IPS-18a (cell line): ENCODE measurements at regions not wholly inside any gene's neighbourhood (a gene's known extent, or its start where the extent isn't known, plus 50 kb on each side); places are given as distances from the start of the nearest gene placed in this dataset.

Experiments used
- H3K27ac ChIP-seq: one replicate; pipeline ENCODE4 v1.5.1; 2013; ENCODE audit warnings: low read length
- H3K27me3 ChIP-seq: one replicate; pipeline ENCODE4 v1.6.1; 2013; ENCODE audit warnings: mild to moderate bottlenecking, low read length; ENCODE audit not compliant: control insufficient read depth, insufficient read depth
- H3K36me3 ChIP-seq: one replicate; pipeline ENCODE4 v1.6.1; 2013; ENCODE audit warnings: low read depth, low read length; ENCODE audit not compliant: control insufficient read depth
- H3K4me1 ChIP-seq: one replicate; pipeline ENCODE4 v1.6.1; 2013; ENCODE audit warnings: low read depth, low read length; ENCODE audit not compliant: control insufficient read depth
- H3K4me3 ChIP-seq: one replicate; pipeline ENCODE4 v1.5.1; 2013; ENCODE audit warnings: low read length
- H3K9ac ChIP-seq: one replicate; pipeline ENCODE4 v1.6.1; 2013; ENCODE audit warnings: mild to moderate bottlenecking, low read length, moderate library complexity
- H3K9me3 ChIP-seq: one replicate; pipeline ENCODE4 v1.6.1; 2013; ENCODE audit warnings: low read depth, low read length; ENCODE audit not compliant: control insufficient read depth

- no peak overlapping the region for H3K27ac ChIP-seq
- H3K36me3 ChIP-seq, result no peaks in the 10 kb centered on the region
- no peak overlapping the region for H3K4me3 ChIP-seq
- no peaks in the 10 kb centered on the region for H3K9me3 ChIP-seq
- no peak overlapping the region for H3K9ac ChIP-seq
- no peaks in the 10 kb centered on the region for H3K27me3 ChIP-seq
- H3K4me1 ChIP-seq, result no peaks in the 10 kb centered on the region
These were observed 334.6 kb downstream of the TSHZ3 start for GRCh38 chr19:31014668-31015067.

- Histone ChIP-seq H3K27ac (no peak overlapping the region), H3K27me3 (no peaks in the 10 kb centered on the region), H3K9ac (no peak overlapping the region), H3K4me3 (no peak overlapping the region), H3K9me3 (no peaks in the 10 kb centered on the region), H3K4me1 (no peaks in the 10 kb centered on the region), H3K36me3 (no peaks in the 10 kb centered on the region)
These were observed 335.7 kb downstream of the TSHZ3 start for GRCh38 chr19:31013384-31014020.

GRCh38 chr19:31002518-31003244 is 346.6 kb downstream of the TSHZ3 start:
- Histone ChIP-seq H3K27ac (no peak overlapping the region), H3K9ac (no peak overlapping the region), H3K4me1 (no peaks in the 10 kb centered on the region), H3K9me3 (no peaks in the 10 kb centered on the region), H3K4me3 (no peak overlapping the region), H3K36me3 (no peaks in the 10 kb centered on the region), H3K27me3 (no peaks in the 10 kb centered on the region)

GRCh38 chr19:31001991-31002390 is 347.2 kb downstream of the TSHZ3 start:
- H3K4me3 ChIP-seq, result no peak overlapping the region
- no peaks in the 10 kb centered on the region for H3K27me3 ChIP-seq
- H3K27ac ChIP-seq, result no peak overlapping the region
- no peak overlapping the region for H3K9ac ChIP-seq
- no peaks in the 10 kb centered on the region for H3K9me3 ChIP-seq
- no peaks in the 10 kb centered on the region for H3K36me3 ChIP-seq
- H3K4me1 ChIP-seq, result no peaks in the 10 kb centered on the region

- Histone ChIP-seq H3K4me1 (no peaks in the 10 kb centered on the region), H3K9ac (no peak overlapping the region), H3K36me3 (no peaks in the 10 kb centered on the region), H3K4me3 (no peak overlapping the region), H3K27me3 (no peaks in the 10 kb centered on the region), H3K27ac (no peak overlapping the region), H3K9me3 (no peaks in the 10 kb centered on the region)
These were observed 348.3 kb downstream of the TSHZ3 start for GRCh38 chr19:31000913-31001312.

- H3K27me3 ChIP-seq, result no peaks in the 10 kb centered on the region
These were observed 349.5 kb downstream of the TSHZ3 start for GRCh38 chr19:30999726-31000125.

GRCh38 chr19:30997222-30997621 is 352.0 kb downstream of the TSHZ3 start:
- Histone ChIP-seq H3K4me1 (no peaks in the 10 kb centered on the region), H3K27me3 (no peaks in the 10 kb centered on the region), H3K27ac (no peak overlapping the region), H3K4me3 (no peak overlapping the region), H3K9me3 (no peaks in the 10 kb centered on the region), H3K9ac (no peak overlapping the region), H3K36me3 (no peaks in the 10 kb centered on the region)

More at GRCh38 chr19:30999726-31000125, 349.5 kb downstream of the TSHZ3 start:
- no peaks in the 10 kb centered on the region for H3K4me1 ChIP-seq
- no peak overlapping the region for H3K4me3 ChIP-seq
- no peak overlapping the region for H3K27ac ChIP-seq
- H3K9ac ChIP-seq, result no peak overlapping the region
- no peaks in the 10 kb centered on the region for H3K36me3 ChIP-seq
- no peaks in the 10 kb centered on the region for H3K9me3 ChIP-seq

- Histone ChIP-seq H3K4me3 (no peak overlapping the region), H3K27me3 (no peaks in the 10 kb centered on the region), H3K4me1 (peaks cover 15% of the 10 kb centered on the region), H3K27ac (no peak overlapping the region), H3K9ac (no peak overlapping the region), H3K9me3 (no peaks in the 10 kb centered on the region), H3K36me3 (no peaks in the 10 kb centered on the region)
These were observed 370.6 kb downstream of the TSHZ3 start for GRCh38 chr19:30978639-30979038.

- Histone ChIP-seq H3K9ac (no peak overlapping the region), H3K4me1 (no peaks in the 10 kb centered on the region), H3K36me3 (no peaks in the 10 kb centered on the region), H3K27me3 (no peaks in the 10 kb centered on the region), H3K4me3 (no peak overlapping the region), H3K9me3 (no peaks in the 10 kb centered on the region), H3K27ac (no peak overlapping the region)
These were observed 379.6 kb downstream of the TSHZ3 start for GRCh38 chr19:30969591-30969990.

GRCh38 chr19:30968841-30969399 is 380.3 kb downstream of the TSHZ3 start:
- Histone ChIP-seq H3K4me3 (no peak overlapping the region), H3K9me3 (no peaks in the 10 kb centered on the region), H3K27ac (no peak overlapping the region)

GRCh38 chr19:30968210-30968609 is 381.0 kb downstream of the TSHZ3 start:
- Histone ChIP-seq H3K27ac (no peak overlapping the region), H3K4me1 (no peaks in the 10 kb centered on the region), H3K9ac (no peak overlapping the region), H3K4me3 (no peak overlapping the region), H3K36me3 (no peaks in the 10 kb centered on the region), H3K9me3 (no peaks in the 10 kb centered on the region), H3K27me3 (no peaks in the 10 kb centered on the region)

More at GRCh38 chr19:30968841-30969399, 380.3 kb downstream of the TSHZ3 start:
- no peaks in the 10 kb centered on the region for H3K4me1 ChIP-seq
- H3K9ac ChIP-seq, result no peak overlapping the region
- H3K36me3 ChIP-seq, result no peaks in the 10 kb centered on the region
- H3K27me3 ChIP-seq, result no peaks in the 10 kb centered on the region

- Histone ChIP-seq H3K9ac (no peak overlapping the region), H3K27me3 (no peaks in the 10 kb centered on the region), H3K36me3 (no peaks in the 10 kb centered on the region), H3K4me1 (no peaks in the 10 kb centered on the region), H3K9me3 (no peaks in the 10 kb centered on the region), H3K27ac (no peak overlapping the region), H3K4me3 (no peak overlapping the region)
These were observed 382.8 kb downstream of the TSHZ3 start for GRCh38 chr19:30966486-30966885.
